PFSK-1 (cell line): ENCODE measurements at regions not wholly inside any gene's neighbourhood (a gene's known extent, or its start where the extent isn't known, plus 50 kb on each side); places are given as distances from the start of the nearest gene placed in this dataset.

Source experiments
- FOXP2 ChIP-seq: optimal IDR thresholded peaks from 2 replicates; pipeline ENCODE3; 2011; ENCODE audit warnings: borderline replicate concordance, control low read depth, inconsistent platforms; ENCODE audit not compliant: insufficient read depth; ENCODE audit errors: extremely low read length, extremely low read depth
- POLR2AphosphoS5 ChIP-seq: IDR thresholded peaks from 2 replicates; pipeline ENCODE4 v1.6.1; 2012; ENCODE audit warnings: low read depth, mild to moderate bottlenecking, control low read depth, low read length, moderate library complexity
- REST ChIP-seq, 2 experiments: IDR thresholded peaks; 2 replicates each; pipeline versions ENCODE4 v1.6.1 to v1.8.0; 2011 to 2012; ENCODE audit warnings: low read depth in 2 of 2, low read length in 2 of 2, control low read depth in 1 of 2, inconsistent platforms in 1 of 2, mild to moderate bottlenecking in 1 of 2, moderate library complexity in 1 of 2; ENCODE audit not compliant: insufficient read depth in 1 of 2
- SIN3A ChIP-seq: IDR thresholded peaks from 2 replicates; pipeline ENCODE4 v1.6.1; 2012; ENCODE audit warnings: mild to moderate bottlenecking, low read length, moderate library complexity, borderline replicate concordance; ENCODE audit not compliant: insufficient read depth
- TAF1 ChIP-seq: IDR thresholded peaks from 2 replicates; pipeline ENCODE4 v1.6.1; 2012; ENCODE audit warnings: low read length, control low read depth, borderline replicate concordance; ENCODE audit not compliant: insufficient read depth

DNA sequence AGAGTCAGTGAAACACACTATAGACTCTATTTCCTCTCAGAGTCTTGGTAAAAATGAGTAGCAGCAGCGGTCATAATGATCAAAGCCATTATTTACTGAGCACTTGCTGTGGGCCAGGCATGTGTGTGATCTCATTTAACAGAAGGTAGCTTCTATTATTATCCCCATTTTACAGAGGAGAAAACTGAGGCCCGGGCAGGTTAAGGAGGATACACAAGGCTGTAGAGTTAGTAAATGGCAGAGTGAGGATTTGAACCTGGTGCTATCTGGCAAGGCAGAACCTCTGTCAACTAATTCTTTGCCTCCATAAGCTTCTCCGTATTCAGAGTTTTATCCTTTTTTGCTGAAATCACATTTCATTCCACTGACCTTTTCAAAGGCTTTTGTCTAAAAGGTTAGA, 122.2 kb upstream of the SALL4 start:
- TF ChIP-seq SIN3A (no peak), TAF1 (no peak), POLR2AphosphoS5 (no peak), REST (IDR thresholded peaks at IDR 0.05; ENCODE audit: insufficient read depth in 1 of 2, low read depth in 2 of 2, low read length in 2 of 2) (no peak), FOXP2 (no peak)
